GM19351 (cell line): ENCODE measurements at regions not wholly inside any gene's neighbourhood (a gene's known extent, or its start where the extent isn't known, plus 50 kb on each side); places are given as distances from the start of the nearest gene placed in this dataset.
"Not testable (repeated sequence)": the region's sequence is repeated elsewhere in the genome, so short reads cannot be mapped to it uniquely, and the experiment has no call there.

Experiments used
- ATAC-seq: cut with Tn5 transposase; IDR thresholded peaks from one replicate; pipeline ENCODE4 v1.9.1; 2021; ENCODE audit warnings: mild to moderate bottlenecking, moderate library complexity; ENCODE audit not compliant: unreplicated experiment

- no peak for ATAC-seq
Observed at GRCh38 chr18:35822413-35822812, 150.1 kb upstream of the RMP24 start.

GRCh38 chr18:35826477-35826876 lies 146.0 kb upstream of the RMP24 start:
- ATAC-seq, result no peak

GRCh38 chr18:35827275-35827902 lies 145.1 kb upstream of the RMP24 start:
- ATAC-seq, result peak; percentile 62

- no peak for ATAC-seq
Observed at GRCh38 chr18:35827903-35828275, 144.6 kb upstream of the RMP24 start.

- no peak for ATAC-seq
Observed at GRCh38 chr18:35828591-35828990, 143.9 kb upstream of the RMP24 start.

- ATAC-seq, result no peak
Observed at GRCh38 chr18:35835366-35835765, 137.1 kb upstream of the RMP24 start.

GRCh38 chr18:35835833-35836232 lies 136.6 kb upstream of the RMP24 start:
- ATAC-seq, result peak; percentile 96

- no peak for ATAC-seq
Observed at GRCh38 chr18:35836932-35837331, 135.5 kb upstream of the RMP24 start.

- no peak for ATAC-seq
Observed at GRCh38 chr18:35837922-35838496, 134.5 kb upstream of the RMP24 start.

- no peak for ATAC-seq
Observed at GRCh38 chr18:35841283-35841682, 131.2 kb upstream of the RMP24 start.

- ATAC-seq, result no peak
Observed at GRCh38 chr18:35842536-35842935, 129.9 kb upstream of the RMP24 start.

- not testable (repeated sequence) for ATAC-seq
Observed at GRCh38 chr18:35848321-35848720, 124.2 kb upstream of the RMP24 start.

- ATAC-seq, result not testable (repeated sequence)
Observed at GRCh38 chr18:35849241-35849640, 123.2 kb upstream of the RMP24 start.

- ATAC-seq, result no peak
Observed at GRCh38 chr18:35851286-35851970, 121.1 kb upstream of the RMP24 start.

- ATAC-seq, result no peak
Observed at GRCh38 chr18:35852786-35853185, 119.7 kb upstream of the RMP24 start.

- ATAC-seq, result no peak
Observed at GRCh38 chr18:35854095-35854494, 118.4 kb upstream of the RMP24 start.

- ATAC-seq, result no peak
Observed at GRCh38 chr18:35856178-35856577, 116.3 kb upstream of the RMP24 start.

GRCh38 chr18:35856721-35857120 lies 115.8 kb upstream of the RMP24 start:
- not testable (repeated sequence) for ATAC-seq

GRCh38 chr18:35857581-35857980 lies 114.9 kb upstream of the RMP24 start:
- ATAC-seq, result not testable (repeated sequence)

GRCh38 chr18:35861367-35862118 lies 110.9 kb upstream of the RMP24 start:
- ATAC-seq, result peak; percentile 91

- no peak for ATAC-seq
Observed at GRCh38 chr18:35862119-35862640, 110.3 kb upstream of the RMP24 start.
